SK-N-SH (cell line): ENCODE measurements at regions not wholly inside any gene's neighbourhood (a gene's known extent, or its start where the extent isn't known, plus 50 kb on each side); places are given as distances from the start of the nearest gene placed in this dataset.

Experiments
- CTCF ChIA-PET: fragments of 300-600, 350-600 bp; formaldehyde crosslinking; extraction: SDS; loops from one replicate; lab custom pipeline; 2021; lab: Yijun Ruan, JAX
- POLR2A ChIA-PET: fragments of 350-600 bp; sonication (Branson Sonifier 250); formaldehyde crosslinking; extraction: SDS; loops from one replicate; lab custom pipeline; 2020; ENCODE audit warnings: antibody characterized with exemption, inconsistent platforms; lab: Yijun Ruan, JAX
- DNase-seq: peaks from one replicate; pipeline ENCODE4 v3.0.0; 2012
- H2AFZ ChIP-seq: fragments of 200-600 bp; sonication (generic); 2 replicates; pipeline ENCODE4 v1.8.1; 2016; ENCODE audit warnings: antibody characterized with exemption, mild to moderate bottlenecking, low read depth
- H3F3A ChIP-seq: fragments of 200-600 bp; sonication (generic); replicated peaks from 2 replicates; pipeline ENCODE3; 2016; ENCODE audit warnings: antibody characterized with exemption, mild to moderate bottlenecking; ENCODE audit not compliant: insufficient read depth
- H3K27ac ChIP-seq, 2 experiments: fragments of 200-500 bp in 1 of 2; fragments of 200-600 bp in 1 of 2; sonication (Bioruptor generic) in 1 of 2; sonication (generic), shearing (Covaris generic) in 1 of 2; 2 replicates each; pipeline versions ENCODE4 v1.5.1 to v1.6.1; 2014 to 2016; ENCODE audit warnings: low read depth in 2 of 2, inconsistent platforms in 1 of 2, low read length in 1 of 2, mild to moderate bottlenecking in 1 of 2, mixed read lengths in 1 of 2
- H3K27me3 ChIP-seq: fragments of 200-600 bp; sonication (generic), shearing (Covaris generic); 2 replicates; pipeline ENCODE4 v1.6.1; 2016; ENCODE audit warnings: mixed run types; ENCODE audit not compliant: insufficient read depth
- H3K36me3 ChIP-seq, 2 experiments: fragments of 200-500 bp in 1 of 2; fragments of 200-600 bp in 1 of 2; sonication (Bioruptor generic) in 1 of 2; sonication (generic) in 1 of 2; replicated peaks in 1 of 2; 2 replicates each; pipeline versions ENCODE3 to v1.5.1; 2014 to 2016; ENCODE audit warnings: low read length in 1 of 2, mild to moderate bottlenecking in 1 of 2; ENCODE audit not compliant: insufficient read depth in 2 of 2, control insufficient read depth in 1 of 2
- H3K4me1 ChIP-seq, 2 experiments: fragments of 200-500 bp in 1 of 2; fragments of 200-600 bp in 1 of 2; sonication (Bioruptor generic) in 1 of 2; sonication (generic), shearing (Covaris generic) in 1 of 2; 2 replicates each; pipeline versions ENCODE4 v1.5.1 to v1.6.1; 2014 to 2016; ENCODE audit warnings: low read depth in 1 of 2, low read length in 1 of 2, mixed run types in 1 of 2; ENCODE audit not compliant: insufficient read depth in 2 of 2, control insufficient read depth in 1 of 2
- H3K4me2 ChIP-seq: fragments of 200-600 bp; sonication (generic), shearing (Covaris generic); 2 replicates; pipeline ENCODE4 v1.6.1; 2017; ENCODE audit warnings: mixed run types
- H3K4me3 ChIP-seq, 2 experiments: fragments of 200-500 bp in 1 of 2; fragments of 200-600 bp in 1 of 2; sonication (Bioruptor generic) in 1 of 2; sonication (generic), shearing (Covaris generic) in 1 of 2; 2 replicates each; pipeline versions ENCODE4 v1.5.1 to v1.8.1; 2014 to 2016; ENCODE audit warnings: low read depth in 2 of 2, inconsistent platforms in 1 of 2, low read length in 1 of 2, mild to moderate bottlenecking in 1 of 2, mixed read lengths in 1 of 2, moderate library complexity in 1 of 2
- H3K79me2 ChIP-seq: fragments of 200-600 bp; sonication (generic); 2 replicates; pipeline ENCODE4 v1.8.1; 2017; ENCODE audit warnings: mild to moderate bottlenecking; ENCODE audit not compliant: insufficient read depth
- H3K9ac ChIP-seq: fragments of 200-600 bp; sonication (generic); 2 replicates; pipeline ENCODE4 v1.6.1; 2017; ENCODE audit warnings: mixed run types
- H3K9me2 ChIP-seq: fragments of 200-600 bp; sonication (generic); 2 replicates; pipeline ENCODE4 v1.6.1; 2017; ENCODE audit warnings: mixed run types
- H3K9me3 ChIP-seq: fragments of 200-600 bp; sonication (generic); 2 replicates; pipeline ENCODE4 v1.6.1; 2017; ENCODE audit warnings: mixed run types, mild to moderate bottlenecking, moderate library complexity
- H4K20me1 ChIP-seq: fragments of 200-600 bp; sonication (generic); 2 replicates; pipeline ENCODE4 v1.6.1; 2017; ENCODE audit warnings: mild to moderate bottlenecking, mixed run types; ENCODE audit not compliant: insufficient read depth
- CHD2 ChIP-seq: fragments of 150-350 bp; IDR thresholded peaks from 2 replicates; pipeline ENCODE4 v1.6.1; 2018; ENCODE audit warnings: low read length; ENCODE audit not compliant: partially characterized antibody
- FOSL2 ChIP-seq: IDR thresholded peaks from 2 replicates; pipeline ENCODE4 v1.4.0; 2012; ENCODE audit warnings: low read depth, mild to moderate bottlenecking, moderate library complexity, borderline replicate concordance
- FOXJ3 ChIP-seq: sonication (generic); formaldehyde crosslinking; IDR thresholded peaks from 2 replicates; pipeline ENCODE4 v1.5.1; 2020; ENCODE audit warnings: mild to moderate bottlenecking, missing genetic modification reagents
- FOXM1 ChIP-seq: IDR thresholded peaks from 2 replicates; pipeline ENCODE4 v1.4.0; 2012; ENCODE audit warnings: low read depth, mild to moderate bottlenecking
- GATA2 ChIP-seq: sonication (generic); formaldehyde crosslinking; IDR thresholded peaks from 2 replicates; pipeline ENCODE4 v1.5.0; 2020; ENCODE audit warnings: mild to moderate bottlenecking, missing genetic modification reagents
- MAX ChIP-seq: IDR thresholded peaks from 2 replicates; pipeline ENCODE4 v1.4.0; 2012; ENCODE audit warnings: low read depth
- MEF2A ChIP-seq: IDR thresholded peaks from 2 replicates; pipeline ENCODE4 v1.4.0; 2012; ENCODE audit warnings: low read depth, borderline replicate concordance
- NFIC ChIP-seq: IDR thresholded peaks from 2 replicates; pipeline ENCODE4 v1.4.0; 2012; ENCODE audit warnings: borderline replicate concordance
- PBX3 ChIP-seq: IDR thresholded peaks from 2 replicates; pipeline ENCODE4; 2012
- RAD21 ChIP-seq: IDR thresholded peaks from 2 replicates; pipeline ENCODE4 v1.6.1; 2012; ENCODE audit warnings: mild to moderate bottlenecking, low read length
- RCOR1 ChIP-seq: fragments of 150-350 bp; IDR thresholded peaks from 2 replicates; pipeline ENCODE4 v1.6.1; 2017; ENCODE audit warnings: antibody characterized with exemption, low read length
- RFX5 ChIP-seq: IDR thresholded peaks from 2 replicates; pipeline ENCODE4 v1.6.1; 2012; ENCODE audit warnings: mild to moderate bottlenecking, improper control_type of control experiment, low read length
- RXRA ChIP-seq: IDR thresholded peaks from 2 replicates; pipeline ENCODE4 v1.4.0; 2012; ENCODE audit warnings: low read depth, mild to moderate bottlenecking, borderline replicate concordance
- SIN3A ChIP-seq: IDR thresholded peaks from 2 replicates; pipeline ENCODE4 v1.6.1; 2012; ENCODE audit warnings: low read depth, mild to moderate bottlenecking, low read length, moderate library complexity, borderline replicate concordance
- TAF1 ChIP-seq: IDR thresholded peaks from 2 replicates; pipeline ENCODE4 v1.6.1; 2012; ENCODE audit warnings: low read depth, mild to moderate bottlenecking, low read length, moderate library complexity, borderline replicate concordance
- TCF12 ChIP-seq: IDR thresholded peaks from 2 replicates; pipeline ENCODE4 v1.4.0; 2012
- TEAD4 ChIP-seq: IDR thresholded peaks from 2 replicates; pipeline ENCODE4 v1.4.0; 2012; ENCODE audit warnings: mild to moderate bottlenecking, borderline replicate concordance; ENCODE audit not compliant: insufficient read depth
- YY1 ChIP-seq: IDR thresholded peaks from 2 replicates; pipeline ENCODE4 v1.4.0; 2012; ENCODE audit warnings: low read depth, mild to moderate bottlenecking
- WGBS: methylation state at CpG from one replicate; pipeline ENCODE4 v1.1.6; 2017; ENCODE audit warnings: low lambda C conversion rate; 5-methylcytosine and 5-hydroxymethylcytosine counted together
- TF ChIP-seq, protein P1 (sequence below): IDR thresholded peaks from 2 replicates; pipeline ENCODE4 v1.6.1; 2012; ENCODE audit warnings: mild to moderate bottlenecking, low read depth, low read length, moderate library complexity

GRCh38 chr17:77300016-77300686, 159.4 kb downstream of the SEC14L1 start:
- 96% methylated on average over 4 of the region's 4 CpGs for WGBS
- no peaks in the 10 kb centered on the region for H3K9me3 ChIP-seq
- peaks cover 0 to 3% of the 10 kb centered on the region in 2 experiments for H3K36me3 ChIP-seq
- H3F3A ChIP-seq: peaks cover 24% of the 10 kb centered on the region
- peaks cover 15 to 31% of the 10 kb centered on the region in 2 experiments; a peak in 3 of 4 replicates for H3K4me1 ChIP-seq
- H3K4me3 ChIP-seq: no peak overlapping the region
- TF ChIP-seq PBX3 (no peak), SIN3A (no peak), RAD21 (no peak), FOXJ3 (CRISPR knock-in tag) (no peak), GATA2 (CRISPR knock-in tag) (no peak), RXRA (no peak), FOSL2 (no peak), MEF2A (no peak), YY1 (no peak), TCF12 (no peak), RCOR1 (no peak), CHD2 (no peak), RFX5 (no peak), TAF1 (no peak), NFIC (no peak), TEAD4 (no peak), MAX (no peak), FOXM1 (no peak)
- TF ChIP-seq, protein P1, sequence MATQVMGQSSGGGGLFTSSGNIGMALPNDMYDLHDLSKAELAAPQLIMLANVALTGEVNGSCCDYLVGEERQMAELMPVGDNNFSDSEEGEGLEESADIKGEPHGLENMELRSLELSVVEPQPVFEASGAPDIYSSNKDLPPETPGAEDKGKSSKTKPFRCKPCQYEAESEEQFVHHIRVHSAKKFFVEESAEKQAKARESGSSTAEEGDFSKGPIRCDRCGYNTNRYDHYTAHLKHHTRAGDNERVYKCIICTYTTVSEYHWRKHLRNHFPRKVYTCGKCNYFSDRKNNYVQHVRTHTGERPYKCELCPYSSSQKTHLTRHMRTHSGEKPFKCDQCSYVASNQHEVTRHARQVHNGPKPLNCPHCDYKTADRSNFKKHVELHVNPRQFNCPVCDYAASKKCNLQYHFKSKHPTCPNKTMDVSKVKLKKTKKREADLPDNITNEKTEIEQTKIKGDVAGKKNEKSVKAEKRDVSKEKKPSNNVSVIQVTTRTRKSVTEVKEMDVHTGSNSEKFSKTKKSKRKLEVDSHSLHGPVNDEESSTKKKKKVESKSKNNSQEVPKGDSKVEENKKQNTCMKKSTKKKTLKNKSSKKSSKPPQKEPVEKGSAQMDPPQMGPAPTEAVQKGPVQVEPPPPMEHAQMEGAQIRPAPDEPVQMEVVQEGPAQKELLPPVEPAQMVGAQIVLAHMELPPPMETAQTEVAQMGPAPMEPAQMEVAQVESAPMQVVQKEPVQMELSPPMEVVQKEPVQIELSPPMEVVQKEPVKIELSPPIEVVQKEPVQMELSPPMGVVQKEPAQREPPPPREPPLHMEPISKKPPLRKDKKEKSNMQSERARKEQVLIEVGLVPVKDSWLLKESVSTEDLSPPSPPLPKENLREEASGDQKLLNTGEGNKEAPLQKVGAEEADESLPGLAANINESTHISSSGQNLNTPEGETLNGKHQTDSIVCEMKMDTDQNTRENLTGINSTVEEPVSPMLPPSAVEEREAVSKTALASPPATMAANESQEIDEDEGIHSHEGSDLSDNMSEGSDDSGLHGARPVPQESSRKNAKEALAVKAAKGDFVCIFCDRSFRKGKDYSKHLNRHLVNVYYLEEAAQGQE: no peak
- no peaks in the 10 kb centered on the region for H3K27me3 ChIP-seq
- no peak overlapping the region for H3K4me2 ChIP-seq
- H3K9ac ChIP-seq: no peak overlapping the region
- ChIA-PET CTCF (interaction anchor here (1.0 to 1.7 kb wide), 5 partner anchors 12 to 244 kb away, joined by 3 to 6 read pairs (median 3); no protein-coding TSS in a partner anchor), POLR2A (no interaction called here)
- H2AFZ ChIP-seq: no peak overlapping the region
- no peaks in the 10 kb centered on the region for H4K20me1 ChIP-seq
- no peak overlapping the region for H3K27ac ChIP-seq
- no peak for DNase-seq
- H3K79me2 ChIP-seq: 0 out of 2 replicates have a peak, but pooled peaks cover 6% of the 10 kb centered on the region
- no peaks in the 10 kb centered on the region for H3K9me2 ChIP-seq
